ENCODE measurements at regions not wholly inside any gene's neighbourhood (a gene's known extent, or its start where the extent isn't known, plus 50 kb on each side); places are given as distances from the start of the nearest gene placed in this dataset.

DNA sequence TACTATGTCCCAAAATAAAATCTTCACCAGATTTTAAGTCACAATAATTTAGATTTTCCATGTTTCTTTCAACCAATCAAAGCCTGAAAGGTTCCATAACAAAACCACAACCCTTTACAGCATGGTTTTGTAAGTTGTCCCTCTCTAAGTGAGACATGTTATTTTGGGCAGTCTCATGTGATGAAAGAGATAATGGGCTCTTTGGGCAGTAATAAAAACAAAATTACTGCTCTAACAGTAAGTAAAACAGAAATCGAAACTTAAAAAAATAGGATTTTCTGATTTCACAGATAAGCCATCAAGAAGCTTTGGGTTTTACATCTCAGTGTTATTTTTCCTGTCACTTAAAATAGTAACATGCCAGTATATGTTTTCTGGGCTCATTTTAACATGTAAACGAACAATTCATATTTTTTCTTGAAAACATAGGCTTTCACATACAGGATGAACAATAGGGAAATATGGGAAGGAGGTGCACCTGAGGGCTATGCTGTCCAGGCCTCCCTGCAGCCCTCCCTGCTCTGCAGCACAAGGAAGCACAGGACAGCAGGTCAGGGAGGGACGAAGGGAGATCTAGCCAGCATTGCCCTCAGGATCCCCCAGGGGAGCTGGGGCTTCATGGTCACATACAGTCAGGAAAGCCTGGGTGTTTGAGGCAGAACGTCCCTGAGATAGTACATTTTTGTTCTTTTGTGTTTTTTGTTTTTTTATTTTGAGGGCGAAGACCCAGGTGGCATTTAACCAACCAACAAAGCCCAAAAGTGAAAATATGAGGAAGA is 157.4 kb downstream of the SHOX2 start:
- TF ChIP-seq, protein P1, sequence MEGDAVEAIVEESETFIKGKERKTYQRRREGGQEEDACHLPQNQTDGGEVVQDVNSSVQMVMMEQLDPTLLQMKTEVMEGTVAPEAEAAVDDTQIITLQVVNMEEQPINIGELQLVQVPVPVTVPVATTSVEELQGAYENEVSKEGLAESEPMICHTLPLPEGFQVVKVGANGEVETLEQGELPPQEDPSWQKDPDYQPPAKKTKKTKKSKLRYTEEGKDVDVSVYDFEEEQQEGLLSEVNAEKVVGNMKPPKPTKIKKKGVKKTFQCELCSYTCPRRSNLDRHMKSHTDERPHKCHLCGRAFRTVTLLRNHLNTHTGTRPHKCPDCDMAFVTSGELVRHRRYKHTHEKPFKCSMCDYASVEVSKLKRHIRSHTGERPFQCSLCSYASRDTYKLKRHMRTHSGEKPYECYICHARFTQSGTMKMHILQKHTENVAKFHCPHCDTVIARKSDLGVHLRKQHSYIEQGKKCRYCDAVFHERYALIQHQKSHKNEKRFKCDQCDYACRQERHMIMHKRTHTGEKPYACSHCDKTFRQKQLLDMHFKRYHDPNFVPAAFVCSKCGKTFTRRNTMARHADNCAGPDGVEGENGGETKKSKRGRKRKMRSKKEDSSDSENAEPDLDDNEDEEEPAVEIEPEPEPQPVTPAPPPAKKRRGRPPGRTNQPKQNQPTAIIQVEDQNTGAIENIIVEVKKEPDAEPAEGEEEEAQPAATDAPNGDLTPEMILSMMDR (conservative IDR thresholded peaks at IDR 0.05; ENCODE audit: low read depth, low read length) = no peak
- no peak overlapping the region for H3K4me3 ChIP-seq (ENCODE audit: low read length)
- DNase-seq (ENCODE audit: low read depth) = no peak

GRCh38 chr3:157939166-157939565 is 167.1 kb downstream of the SHOX2 start:
- TF ChIP-seq, protein P1 (conservative IDR thresholded peaks at IDR 0.05; ENCODE audit: low read depth, low read length) = no peak
- no peak for DNase-seq (ENCODE audit: low read depth)
- H3K4me3 ChIP-seq (ENCODE audit: low read length) = no peak overlapping the region

DNA sequence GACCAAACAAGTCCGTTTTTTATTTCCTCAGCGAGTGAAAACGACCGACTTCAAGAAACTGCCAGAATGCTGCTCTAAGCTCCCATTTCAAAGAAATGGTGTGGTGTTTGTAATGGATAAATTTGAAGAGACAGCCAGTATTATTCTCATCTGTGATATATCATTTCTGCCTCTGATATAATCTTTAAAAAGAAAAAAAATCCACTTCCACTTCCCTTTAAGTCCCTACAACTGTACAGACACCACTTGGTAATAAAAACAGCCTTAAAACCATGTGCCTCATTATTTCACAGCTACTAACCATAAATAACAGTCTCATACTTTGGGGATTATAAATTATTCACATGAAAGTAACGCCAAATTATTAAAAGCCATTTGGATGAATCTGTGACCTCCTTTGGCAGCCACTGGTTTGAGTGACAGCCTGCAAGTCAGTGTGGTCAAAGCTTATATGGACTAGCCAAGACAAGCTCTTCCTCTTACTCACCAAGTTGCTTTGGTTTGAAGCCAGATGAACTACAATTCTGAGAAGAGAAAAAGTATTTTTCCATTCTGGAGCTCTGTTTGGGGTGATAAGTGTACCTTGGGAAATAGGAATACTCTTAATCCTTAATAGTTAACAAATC is 168.0 kb downstream of the SHOX2 start:
- no peak overlapping the region for H3K4me3 ChIP-seq (ENCODE audit: low read length)
- peak; percentile 87 for DNase-seq (ENCODE audit: low read depth)
- TF ChIP-seq, protein P1 (conservative IDR thresholded peaks at IDR 0.05; ENCODE audit: low read depth, low read length) = no peak

GRCh38 chr3:157931517-157931916 is 174.7 kb downstream of the SHOX2 start:
- TF ChIP-seq, protein P1 (conservative IDR thresholded peaks at IDR 0.05; ENCODE audit: low read depth, low read length) = no peak
- DNase-seq (ENCODE audit: low read depth) = no peak
- no peak overlapping the region for H3K4me3 ChIP-seq (ENCODE audit: low read length)

GRCh38 chr3:157930000-157930780 is 176.0 kb downstream of the SHOX2 start:
- H3K4me3 ChIP-seq (ENCODE audit: low read length) = no peak overlapping the region
- no peak for DNase-seq (ENCODE audit: low read depth)

GRCh38 chr3:157926822-157927221 is 179.4 kb downstream of the SHOX2 start:
- DNase-seq (ENCODE audit: low read depth) = no peak
- TF ChIP-seq, protein P1 (conservative IDR thresholded peaks at IDR 0.05; ENCODE audit: low read depth, low read length) = no peak
- H3K4me3 ChIP-seq (ENCODE audit: low read length) = no peak overlapping the region

More at GRCh38 chr3:157930000-157930780, 176.0 kb downstream of the SHOX2 start:
- TF ChIP-seq, protein P1 (conservative IDR thresholded peaks at IDR 0.05; ENCODE audit: low read depth, low read length) = no peak

Data from retinal pigment epithelial cell (primary cell).